Germinal center (tissue), 1 donor: ENCODE measurements at regions not wholly inside any gene's neighbourhood (a gene's known extent, or its start where the extent isn't known, plus 50 kb on each side); places are given as distances from the start of the nearest gene placed in this dataset.
A peak's percentile ranks its signal among the peaks of the same experiment; 100 is the strongest.

Source experiments
- DNase-seq: peaks from one replicate; pipeline ENCODE4 v3.0.0; 2012; ENCODE audit warnings: mixed read lengths, low spot score

- no peak for DNase-seq
These were observed 59.5 kb downstream of the FZD1 start for GRCh38 chr7:91323626-91324158.

- DNase-seq, result no peak
These were observed 60.4 kb downstream of the FZD1 start for GRCh38 chr7:91324663-91325062.

- DNase-seq, result no peak
These were observed 61.5 kb downstream of the FZD1 start for GRCh38 chr7:91325726-91326125.

DNA sequence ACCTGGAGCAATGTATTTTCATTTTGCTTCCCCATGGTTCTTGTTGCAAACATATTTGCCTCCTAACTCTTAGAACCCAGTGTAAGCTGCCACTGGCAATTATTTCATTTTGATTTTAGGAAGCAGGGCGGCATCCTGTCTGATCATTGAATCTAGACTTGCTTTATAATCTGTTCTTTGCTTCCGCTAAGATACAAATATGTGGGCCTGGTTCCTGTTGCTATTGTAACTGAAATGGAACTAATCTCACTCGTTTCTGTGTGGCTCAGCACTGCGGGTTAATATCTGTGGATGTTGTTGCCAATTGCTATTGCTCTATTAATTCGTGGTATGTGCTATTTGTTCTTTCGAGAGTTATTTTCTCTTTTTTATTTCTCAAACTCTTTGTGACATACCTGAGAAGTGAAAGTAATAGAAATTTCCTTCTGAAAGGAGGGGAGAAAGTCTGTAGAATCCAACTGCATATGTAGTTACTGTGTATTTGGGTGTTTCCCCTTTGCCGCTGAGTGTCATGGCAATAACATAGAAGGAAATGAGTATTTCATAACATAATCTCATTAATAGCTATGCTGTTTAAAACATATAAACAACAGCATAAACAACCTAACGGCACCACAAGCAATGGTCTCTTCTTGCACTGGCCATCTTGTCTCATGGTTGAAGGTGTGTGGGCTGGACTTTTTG is 62.4 kb downstream of the FZD1 start:
- no peak for DNase-seq

DNA sequence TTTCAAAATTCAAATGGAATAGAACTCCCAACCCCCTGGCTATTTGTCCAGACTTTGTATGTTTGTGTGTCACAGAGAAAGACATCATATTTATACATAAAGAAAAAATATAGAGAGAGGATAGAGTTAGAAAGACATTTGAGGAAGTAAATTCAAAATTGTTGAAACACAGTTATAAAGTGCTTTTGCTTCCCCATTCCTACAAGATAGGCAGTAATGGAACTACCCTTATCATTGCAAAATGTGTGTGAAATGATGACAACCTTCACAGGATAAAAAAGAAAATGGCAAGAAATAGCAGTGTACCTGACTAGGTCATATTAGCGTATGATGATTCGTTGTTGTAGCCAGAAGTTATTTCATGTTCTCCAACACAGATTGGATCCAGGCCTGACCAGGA is 63.1 kb downstream of the FZD1 start:
- DNase-seq, result no peak

DNA sequence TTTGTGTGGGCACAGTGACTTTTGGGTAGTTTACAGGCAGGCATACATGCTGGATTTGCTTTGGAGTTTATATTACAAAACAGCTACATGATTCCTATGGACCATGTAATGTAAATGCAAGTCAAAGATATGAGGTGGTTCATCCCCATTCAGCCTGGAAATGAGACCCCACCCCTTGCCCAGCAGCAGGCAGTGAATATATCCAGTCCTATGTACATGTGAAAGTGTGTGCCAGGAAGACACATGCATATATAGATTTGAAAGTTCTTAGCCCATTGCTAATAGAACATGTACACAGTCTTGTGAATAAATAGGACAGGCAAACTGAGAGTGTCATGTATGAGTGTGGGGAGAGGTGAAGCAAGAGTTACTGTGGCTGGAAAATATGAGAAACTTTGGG is 65.3 kb downstream of the FZD1 start:
- DNase-seq, result no peak

DNA sequence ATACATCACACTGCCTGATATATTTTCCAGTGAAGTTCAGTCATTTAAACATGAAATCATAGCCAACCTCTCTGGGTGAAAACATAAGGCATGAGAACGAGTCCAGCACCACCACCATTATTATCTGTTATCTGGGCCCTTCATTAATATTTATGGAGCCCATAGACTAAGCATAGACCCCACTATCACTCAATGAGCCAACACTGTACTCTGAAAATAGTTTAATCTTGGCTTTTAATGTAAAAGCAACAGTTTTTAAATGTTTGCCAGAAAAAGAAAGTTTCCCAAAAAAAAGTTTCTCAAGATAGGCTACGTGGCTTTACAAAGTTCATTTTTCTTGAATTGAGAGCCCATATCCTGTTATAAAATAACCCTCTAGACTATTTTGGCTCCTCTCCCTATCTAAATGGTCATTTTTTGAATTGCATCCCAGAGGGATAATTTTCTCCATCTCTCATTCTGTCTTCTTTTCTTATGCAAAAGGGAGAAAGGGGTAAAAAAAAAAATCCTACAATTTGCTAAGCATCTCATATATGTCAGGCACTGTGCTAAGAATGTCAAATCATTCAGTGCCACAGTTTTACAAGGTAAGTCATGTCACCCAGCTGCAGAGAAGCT is 66.1 kb downstream of the FZD1 start:
- DNase-seq, result no peak

GRCh38 chr7:91330866-91331265 is 66.6 kb downstream of the FZD1 start:
- no peak for DNase-seq

DNA sequence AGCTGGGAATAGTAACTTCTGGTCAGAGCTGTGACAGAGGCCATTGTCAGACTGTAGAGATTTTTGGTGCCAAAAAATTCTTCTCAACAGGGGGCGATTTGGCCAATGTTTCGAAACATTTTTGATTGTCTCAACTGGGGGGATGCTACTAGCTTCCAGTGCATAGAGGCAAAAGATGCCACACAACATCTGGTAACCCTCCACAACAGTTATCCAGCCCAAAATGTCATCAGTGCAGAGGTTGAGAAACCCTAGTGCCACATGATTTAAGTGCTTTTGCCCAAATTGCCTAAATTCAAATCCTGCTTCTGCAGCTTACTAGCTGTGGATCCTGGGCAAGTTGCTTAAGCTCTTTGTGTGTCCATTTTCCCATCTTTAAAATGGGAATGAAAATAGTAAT is 71.9 kb downstream of the FZD1 start:
- no peak for DNase-seq

DNA sequence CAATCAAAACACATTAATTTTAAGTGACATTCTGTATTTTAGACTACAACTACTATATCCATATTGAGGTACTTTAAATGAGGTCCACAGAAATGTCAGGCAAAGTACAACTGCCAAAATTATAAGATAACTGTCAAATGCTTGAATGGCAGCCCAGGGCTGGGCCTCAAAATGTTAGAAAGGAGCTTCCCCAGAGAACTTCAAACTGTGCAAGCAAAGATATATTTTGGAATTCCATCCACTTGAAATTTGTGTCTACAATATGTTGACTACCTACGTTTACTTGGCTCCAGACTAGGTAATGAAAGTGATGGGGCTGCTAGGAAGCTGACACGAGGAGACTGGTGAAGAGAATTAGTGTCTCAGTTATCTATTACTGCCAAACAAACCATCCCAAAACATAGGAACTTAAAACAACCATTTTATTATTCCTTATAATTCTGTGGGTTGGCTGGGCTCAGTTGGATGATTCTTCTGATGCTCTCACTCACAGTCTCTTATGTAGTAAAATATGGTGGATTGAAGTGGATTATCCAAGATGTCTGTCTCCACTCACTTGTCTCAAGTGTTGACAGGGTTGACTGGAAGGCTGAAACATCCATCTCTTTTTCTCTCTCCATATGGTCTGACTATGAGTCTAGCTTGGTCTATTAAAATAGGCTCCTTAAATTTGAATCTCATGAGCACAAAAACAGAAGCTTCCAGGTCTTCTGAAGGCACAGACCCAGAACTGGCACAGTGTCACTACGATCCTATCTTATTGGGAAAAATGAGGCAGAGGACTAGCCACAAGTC is 74.2 kb downstream of the FZD1 start:
- no peak for DNase-seq

DNA sequence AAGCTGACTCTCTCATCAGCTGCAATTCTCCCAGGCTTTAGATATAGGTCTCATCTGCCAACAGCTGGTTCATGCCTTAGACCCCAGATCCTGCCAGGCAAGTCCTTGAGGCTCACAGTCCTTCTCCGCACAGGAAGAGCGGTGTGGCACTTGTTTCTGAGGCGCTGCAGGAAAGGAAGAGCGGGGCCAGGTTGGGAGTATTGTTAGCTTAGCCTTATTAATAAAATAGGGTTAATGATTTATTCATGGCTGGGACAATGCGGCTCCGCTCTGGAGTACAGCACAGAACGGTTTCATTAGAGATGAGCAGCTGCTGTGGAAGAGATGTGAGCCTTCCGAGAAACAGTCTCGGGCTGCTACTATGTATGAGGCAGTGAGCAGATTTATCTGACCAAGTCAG is 78.1 kb downstream of the FZD1 start:
- DNase-seq, result no peak

- no peak for DNase-seq
These were observed 79.3 kb downstream of the FZD1 start for GRCh38 chr7:91343420-91343960.

DNA sequence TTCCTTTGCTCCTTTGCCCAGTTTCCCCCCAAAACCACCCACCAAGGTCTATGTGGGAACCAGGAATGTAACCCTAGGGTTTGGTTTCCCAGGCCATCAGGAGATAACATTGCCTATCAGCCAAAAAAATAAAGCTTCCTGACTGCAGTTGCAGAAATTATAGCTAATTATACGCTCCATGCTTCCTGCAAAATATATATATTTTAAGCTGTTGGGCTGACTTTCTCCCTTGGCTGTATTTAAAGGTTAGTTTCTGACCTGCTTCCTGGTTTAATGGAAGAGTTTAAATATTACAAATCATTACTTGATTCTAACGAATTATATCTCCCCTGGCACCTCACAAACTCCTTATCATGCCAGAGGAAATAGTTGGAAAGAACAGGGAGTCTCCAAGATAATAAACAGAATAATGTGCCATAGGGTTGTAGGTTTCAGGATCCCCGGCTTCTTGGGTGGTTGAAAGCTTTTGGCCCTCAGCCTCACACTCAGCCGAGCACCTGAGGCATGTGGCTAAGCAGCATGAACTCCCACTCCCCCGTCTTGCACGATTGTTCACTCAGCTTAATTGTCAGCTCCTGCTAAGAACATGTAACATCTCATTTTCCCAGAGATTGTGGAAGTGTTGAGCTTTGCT is 79.9 kb downstream of the FZD1 start:
- no peak for DNase-seq

- DNase-seq, result peak; percentile 17
These were observed 80.7 kb downstream of the FZD1 start for GRCh38 chr7:91344911-91345310.

GRCh38 chr7:91345449-91345848 is 81.2 kb downstream of the FZD1 start:
- peak; percentile 24 for DNase-seq

DNA sequence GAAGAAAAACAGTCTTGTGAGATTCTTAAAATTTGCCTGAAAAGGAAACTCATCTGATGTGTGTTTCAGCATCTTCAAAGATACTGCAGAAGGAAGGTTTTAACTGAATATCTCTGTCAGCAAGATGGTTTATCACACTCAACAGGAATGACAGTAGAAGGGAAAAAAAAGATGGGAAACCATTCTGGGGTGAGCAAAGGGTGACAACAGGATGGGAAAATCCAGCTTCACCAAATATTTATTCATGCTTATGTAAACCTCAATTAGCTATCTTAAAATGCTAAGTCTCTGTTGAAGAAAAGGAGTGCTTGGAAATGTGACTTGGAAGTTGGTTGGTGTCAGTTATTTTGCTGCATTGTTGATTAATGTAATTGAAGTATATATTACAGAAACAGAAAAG is 82.2 kb downstream of the FZD1 start:
- no peak for DNase-seq

DNA sequence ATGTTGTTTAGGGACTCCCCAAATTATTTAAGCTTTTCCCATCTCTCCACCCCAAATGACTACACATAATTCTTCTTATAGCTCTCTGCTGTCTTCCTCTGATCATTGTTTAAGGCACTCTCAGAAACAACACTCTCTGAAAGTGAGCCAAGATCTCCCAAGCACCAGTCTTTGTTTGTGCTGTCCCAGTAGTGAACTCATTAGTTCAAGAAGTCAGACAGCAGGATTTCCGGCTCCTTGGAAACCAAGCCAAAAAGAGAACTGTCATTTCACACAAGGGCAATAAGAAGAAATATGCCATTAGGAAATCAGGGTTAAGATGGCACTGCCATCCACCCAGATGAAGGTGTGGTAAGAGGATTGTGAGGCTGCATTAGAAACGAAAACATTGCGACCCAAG is 83.1 kb downstream of the FZD1 start:
- no peak for DNase-seq

DNA sequence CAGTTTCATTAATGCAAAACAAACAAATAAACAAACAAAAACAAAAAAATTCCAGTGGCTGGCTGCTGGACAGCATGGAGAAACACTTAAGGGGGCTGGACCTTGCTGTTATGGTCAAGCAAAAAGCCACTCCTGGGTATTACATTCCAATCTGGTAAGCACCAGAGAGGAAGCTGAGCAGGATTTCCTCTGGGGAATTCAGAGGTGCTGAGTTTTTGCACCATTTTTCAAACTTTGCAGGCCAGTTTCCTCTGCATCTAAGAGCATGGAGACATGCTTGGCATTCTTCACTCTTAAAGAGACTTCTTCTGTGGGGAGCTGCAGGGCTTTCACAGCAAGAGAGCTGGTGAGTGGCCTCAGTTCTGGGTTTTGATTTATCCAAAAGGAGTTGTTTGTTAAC is 84.5 kb downstream of the FZD1 start:
- no peak for DNase-seq

DNA sequence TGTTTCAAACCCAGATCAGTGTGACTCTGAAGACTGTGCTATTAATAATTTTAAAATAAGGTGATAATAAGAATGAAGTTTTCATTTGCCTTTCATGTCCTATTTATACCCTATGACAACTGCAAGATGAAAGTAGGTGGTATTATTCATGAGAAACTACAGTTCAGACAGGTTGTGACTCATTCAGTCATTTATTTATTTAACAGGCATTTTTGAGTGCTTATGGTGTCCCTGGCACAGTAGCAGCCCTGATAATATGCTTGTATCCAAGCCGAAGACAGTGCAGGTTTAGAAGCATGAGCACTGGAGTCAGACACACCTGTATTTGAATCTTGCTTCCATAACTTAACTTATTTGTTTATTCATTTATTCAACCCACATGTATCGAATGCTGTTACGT is 87.1 kb downstream of the FZD1 start:
- no peak for DNase-seq

- no peak for DNase-seq
These were observed 87.9 kb downstream of the FZD1 start for GRCh38 chr7:91352091-91352490.

- no peak for DNase-seq
These were observed 89.6 kb downstream of the FZD1 start for GRCh38 chr7:91353848-91354247.

DNA sequence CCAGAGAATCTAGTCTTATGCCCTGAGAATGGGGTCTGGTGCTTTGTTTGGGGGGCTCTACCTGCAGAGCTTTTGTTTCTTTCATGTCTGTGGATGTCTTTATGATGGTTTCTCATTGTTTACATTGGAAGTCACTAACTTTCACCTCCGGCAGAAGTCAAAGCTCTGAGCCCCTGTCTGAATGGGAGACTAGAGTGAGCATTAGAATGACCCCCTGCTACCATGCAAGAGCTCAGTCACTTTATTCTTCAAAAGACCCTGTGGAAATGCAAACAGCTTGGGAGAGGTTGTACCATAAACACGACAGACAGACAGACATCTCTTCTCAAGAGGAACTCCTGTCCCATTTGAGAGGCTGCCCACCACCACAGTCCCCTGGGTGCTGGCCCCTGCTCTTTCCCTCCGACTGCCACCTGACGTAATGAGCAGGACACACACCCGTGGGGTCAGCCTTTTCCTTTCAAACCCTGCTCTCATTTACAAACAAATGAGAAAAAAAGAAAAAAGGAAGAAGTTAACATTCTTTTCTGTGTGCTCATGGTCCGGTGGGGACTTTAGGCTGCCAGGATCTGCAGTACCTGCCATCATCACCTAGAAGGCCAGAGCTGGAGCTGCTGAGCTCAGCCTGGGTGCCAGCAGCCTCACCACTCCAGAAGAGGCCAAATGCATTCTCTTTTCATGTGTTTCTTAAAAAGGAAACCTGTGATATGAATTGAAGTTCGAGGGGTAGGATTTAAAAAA is 91.6 kb downstream of the FZD1 start:
- no peak for DNase-seq
